IPS-18a (cell line): ENCODE measurements at regions not wholly inside any gene's neighbourhood (a gene's known extent, or its start where the extent isn't known, plus 50 kb on each side); places are given as distances from the start of the nearest gene placed in this dataset.

Experiments used
- H3K27ac ChIP-seq: one replicate; pipeline ENCODE4 v1.5.1; 2013; ENCODE audit warnings: low read length
- H3K27me3 ChIP-seq: one replicate; pipeline ENCODE4 v1.6.1; 2013; ENCODE audit warnings: mild to moderate bottlenecking, low read length; ENCODE audit not compliant: control insufficient read depth, insufficient read depth
- H3K36me3 ChIP-seq: one replicate; pipeline ENCODE4 v1.6.1; 2013; ENCODE audit warnings: low read depth, low read length; ENCODE audit not compliant: control insufficient read depth
- H3K4me1 ChIP-seq: one replicate; pipeline ENCODE4 v1.6.1; 2013; ENCODE audit warnings: low read depth, low read length; ENCODE audit not compliant: control insufficient read depth
- H3K4me3 ChIP-seq: one replicate; pipeline ENCODE4 v1.5.1; 2013; ENCODE audit warnings: low read length
- H3K9ac ChIP-seq: one replicate; pipeline ENCODE4 v1.6.1; 2013; ENCODE audit warnings: mild to moderate bottlenecking, low read length, moderate library complexity
- H3K9me3 ChIP-seq: one replicate; pipeline ENCODE4 v1.6.1; 2013; ENCODE audit warnings: low read depth, low read length; ENCODE audit not compliant: control insufficient read depth

- H3K9me3 ChIP-seq: no peaks in the 10 kb centered on the region
- H3K4me1 ChIP-seq: peaks cover 44% of the 10 kb centered on the region
- H3K36me3 ChIP-seq: no peaks in the 10 kb centered on the region
- peaks cover 15% of the 10 kb centered on the region for H3K27me3 ChIP-seq
- no peak overlapping the region for H3K9ac ChIP-seq
- H3K27ac ChIP-seq: no peak overlapping the region
- H3K4me3 ChIP-seq: no peak overlapping the region
Measured at GRCh38 chrX:39898147-39898546, 199.6 kb downstream of the BCOR start.

GRCh38 chrX:39899059-39899458, 198.7 kb downstream of the BCOR start:
- no peak overlapping the region for H3K9ac ChIP-seq
- no peaks in the 10 kb centered on the region for H3K36me3 ChIP-seq
- H3K4me3 ChIP-seq: no peak overlapping the region
- H3K9me3 ChIP-seq: no peaks in the 10 kb centered on the region
- peaks cover 44% of the 10 kb centered on the region for H3K4me1 ChIP-seq
- H3K27ac ChIP-seq: no peak overlapping the region
- H3K27me3 ChIP-seq: peaks cover 15% of the 10 kb centered on the region

GRCh38 chrX:39899856-39900776, 197.6 kb downstream of the BCOR start:
- Histone ChIP-seq H3K27ac (no peak overlapping the region), H3K27me3 (peaks cover 15% of the 10 kb centered on the region), H3K36me3 (no peaks in the 10 kb centered on the region), H3K4me3 (no peak overlapping the region), H3K9ac (no peak overlapping the region), H3K9me3 (no peaks in the 10 kb centered on the region), H3K4me1 (peaks cover 36% of the 10 kb centered on the region)

GRCh38 chrX:39900777-39901170, 197.0 kb downstream of the BCOR start:
- H3K9ac ChIP-seq: no peak overlapping the region
- no peaks in the 10 kb centered on the region for H3K9me3 ChIP-seq
- peaks cover 15% of the 10 kb centered on the region for H3K27me3 ChIP-seq
- H3K36me3 ChIP-seq: no peaks in the 10 kb centered on the region
- no peak overlapping the region for H3K27ac ChIP-seq
- H3K4me1 ChIP-seq: peaks cover 34% of the 10 kb centered on the region
- H3K4me3 ChIP-seq: no peak overlapping the region

- H3K27me3 ChIP-seq: peaks cover 20% of the 10 kb centered on the region
- H3K4me3 ChIP-seq: no peak overlapping the region
- no peak overlapping the region for H3K9ac ChIP-seq
- H3K36me3 ChIP-seq: no peaks in the 10 kb centered on the region
- no peaks in the 10 kb centered on the region for H3K9me3 ChIP-seq
- peaks cover 17% of the 10 kb centered on the region for H3K4me1 ChIP-seq
- H3K27ac ChIP-seq: no peak overlapping the region
Measured at GRCh38 chrX:39903343-39903742, 194.4 kb downstream of the BCOR start.

GRCh38 chrX:39903937-39904336, 193.8 kb downstream of the BCOR start:
- Histone ChIP-seq H3K36me3 (no peaks in the 10 kb centered on the region), H3K4me1 (peaks cover 20% of the 10 kb centered on the region), H3K4me3 (no peak overlapping the region), H3K9me3 (no peaks in the 10 kb centered on the region), H3K9ac (no peak overlapping the region), H3K27ac (no peak overlapping the region), H3K27me3 (peaks cover 24% of the 10 kb centered on the region)

GRCh38 chrX:39904816-39905537, 192.8 kb downstream of the BCOR start:
- H3K27ac ChIP-seq: no peak overlapping the region
- no peak overlapping the region for H3K4me3 ChIP-seq
- H3K9me3 ChIP-seq: no peaks in the 10 kb centered on the region
- H3K36me3 ChIP-seq: no peaks in the 10 kb centered on the region
- peaks cover 24% of the 10 kb centered on the region for H3K27me3 ChIP-seq
- H3K9ac ChIP-seq: no peak overlapping the region
- peaks cover 18% of the 10 kb centered on the region for H3K4me1 ChIP-seq

GRCh38 chrX:39905538-39905891, 192.2 kb downstream of the BCOR start:
- H3K9me3 ChIP-seq: no peaks in the 10 kb centered on the region
- peaks cover 13% of the 10 kb centered on the region for H3K4me1 ChIP-seq
- H3K27me3 ChIP-seq: peaks cover 24% of the 10 kb centered on the region
- no peaks in the 10 kb centered on the region for H3K36me3 ChIP-seq
- no peak overlapping the region for H3K9ac ChIP-seq
- H3K4me3 ChIP-seq: no peak overlapping the region
- H3K27ac ChIP-seq: no peak overlapping the region

GRCh38 chrX:39905946-39906345, 191.8 kb downstream of the BCOR start:
- no peaks in the 10 kb centered on the region for H3K9me3 ChIP-seq
- H3K27ac ChIP-seq: no peak overlapping the region
- H3K9ac ChIP-seq: no peak overlapping the region
- no peak overlapping the region for H3K4me3 ChIP-seq
- H3K27me3 ChIP-seq: peaks cover 23% of the 10 kb centered on the region
- H3K4me1 ChIP-seq: peaks cover 8% of the 10 kb centered on the region
- no peaks in the 10 kb centered on the region for H3K36me3 ChIP-seq

- no peaks in the 10 kb centered on the region for H3K9me3 ChIP-seq
- H3K4me3 ChIP-seq: no peak overlapping the region
- peaks cover 8% of the 10 kb centered on the region for H3K27me3 ChIP-seq
- H3K4me1 ChIP-seq: peaks cover 3% of the 10 kb centered on the region
- H3K36me3 ChIP-seq: no peaks in the 10 kb centered on the region
- H3K9ac ChIP-seq: no peak overlapping the region
- no peak overlapping the region for H3K27ac ChIP-seq
Measured at GRCh38 chrX:39907964-39908661, 189.6 kb downstream of the BCOR start.

- H3K27ac ChIP-seq: no peak overlapping the region
- no peak overlapping the region for H3K9ac ChIP-seq
- no peaks in the 10 kb centered on the region for H3K36me3 ChIP-seq
- H3K9me3 ChIP-seq: no peaks in the 10 kb centered on the region
- peaks cover 3% of the 10 kb centered on the region for H3K4me1 ChIP-seq
- H3K27me3 ChIP-seq: peaks cover 8% of the 10 kb centered on the region
- no peak overlapping the region for H3K4me3 ChIP-seq
Measured at GRCh38 chrX:39909996-39910395, 187.8 kb downstream of the BCOR start.
